DND-41 (cell line): ENCODE measurements at regions not wholly inside any gene's neighbourhood (a gene's known extent, or its start where the extent isn't known, plus 50 kb on each side); places are given as distances from the start of the nearest gene placed in this dataset.
"Not testable (repeated sequence)": the region's sequence is repeated elsewhere in the genome, so short reads cannot be mapped to it uniquely, and the experiment has no call there.

Source experiments
- ATAC-seq: fragments of 200-7000 bp; cut with Tn5 transposase; 3 replicates; pipeline ENCODE4 v1.9.1; 2021; ENCODE audit warnings: low read depth; ENCODE audit not compliant: insufficient read depth
- DNase-seq: peaks from one replicate; pipeline ENCODE4 v3.0.0-alpha.2; 2020
- H2AFZ ChIP-seq: 2 replicates; pipeline ENCODE4 v1.6.0; 2012; ENCODE audit warnings: low read depth, low read length
- H3K27ac ChIP-seq: 2 replicates; pipeline ENCODE4 v1.5.1; 2012; ENCODE audit warnings: low read length, inconsistent platforms
- H3K27me3 ChIP-seq: fragments of 200-600 bp; sonication (generic); 2 replicates; pipeline ENCODE4 v1.6.0; 2012; ENCODE audit warnings: low read length, mild to moderate bottlenecking, inconsistent platforms; ENCODE audit not compliant: insufficient read depth, poor library complexity
- H3K36me3 ChIP-seq: 2 replicates; pipeline ENCODE4 v1.5.1; 2012; ENCODE audit warnings: low read length, inconsistent platforms; ENCODE audit not compliant: insufficient read depth
- H3K4me1 ChIP-seq: 2 replicates; pipeline ENCODE4 v1.5.1; 2012; ENCODE audit warnings: mild to moderate bottlenecking, low read length; ENCODE audit not compliant: insufficient read depth
- H3K4me2 ChIP-seq: 2 replicates; pipeline ENCODE4 v1.6.0; 2012; ENCODE audit warnings: mild to moderate bottlenecking, moderate library complexity, low read length, inconsistent platforms; ENCODE audit not compliant: insufficient read depth
- H3K4me3 ChIP-seq, 2 experiments: fragments of 200-600 bp in 1 of 2; shearing (Covaris generic) in 1 of 2; 2 replicates each; pipeline ENCODE4 v1.5.1; 2012 to 2016; ENCODE audit warnings: inconsistent platforms in 2 of 2, low read length in 2 of 2, mild to moderate bottlenecking in 2 of 2, low read depth in 1 of 2, moderate library complexity in 1 of 2
- H3K79me2 ChIP-seq: 2 replicates; pipeline ENCODE4 v1.6.0; 2012; ENCODE audit warnings: low read length, inconsistent platforms; ENCODE audit not compliant: insufficient read depth
- H3K9ac ChIP-seq: 2 replicates; pipeline ENCODE4 v1.6.0; 2012; ENCODE audit warnings: low read depth, mild to moderate bottlenecking, inconsistent platforms, low read length, moderate library complexity
- H3K9me3 ChIP-seq: 2 replicates; pipeline ENCODE4 v1.5.1; 2012; ENCODE audit warnings: low read length, moderate library complexity, mild to moderate bottlenecking, inconsistent platforms; ENCODE audit not compliant: insufficient read depth, severe bottlenecking
- H4K20me1 ChIP-seq: 2 replicates; pipeline ENCODE4 v1.6.0; 2012; ENCODE audit warnings: low read length; ENCODE audit not compliant: insufficient read depth
- CTCF ChIP-seq: IDR thresholded peaks from 2 replicates; pipeline ENCODE4 v1.5.1; 2012; ENCODE audit warnings: borderline replicate concordance, low read length, moderate library complexity, mild to moderate bottlenecking; ENCODE audit not compliant: poor library complexity, severe bottlenecking; ENCODE audit errors: extremely low read depth
- EZH2 ChIP-seq: IDR thresholded peaks from 3 replicates; pipeline ENCODE4 v1.6.1; 2012; ENCODE audit warnings: borderline replicate concordance, low read depth, mild to moderate bottlenecking, moderate library complexity, low read length, inconsistent platforms; ENCODE audit not compliant: severe bottlenecking

GRCh38 chr1:24251501-24251900, 64.4 kb upstream of the IFNLR1 start:
- Histone ChIP-seq H3K9me3 (no peaks in the 10 kb centered on the region), H4K20me1 (no peaks in the 10 kb centered on the region), H3K36me3 (no peaks in the 10 kb centered on the region), H3K27me3 (peaks cover 5% of the 10 kb centered on the region), H3K9ac (no peak overlapping the region), H3K4me1 (no peaks in the 10 kb centered on the region), H3K4me2 (no peak overlapping the region), H2AFZ (no peak overlapping the region), H3K27ac (no peak overlapping the region), H3K4me3 (no peak overlapping the region), H3K79me2 (no peaks in the 10 kb centered on the region)
- DNase-seq (no peak), ATAC-seq (no peak)
- TF ChIP-seq CTCF: no peak

- no peak overlapping the region for H2AFZ ChIP-seq
- H3K4me3 ChIP-seq: no peak overlapping the region
- peaks cover 5% of the 10 kb centered on the region for H3K27me3 ChIP-seq
- H3K9ac ChIP-seq: no peak overlapping the region
- H3K9me3 ChIP-seq: no peaks in the 10 kb centered on the region
- H4K20me1 ChIP-seq: no peaks in the 10 kb centered on the region
- no peak overlapping the region for H3K27ac ChIP-seq
- DNase-seq (no peak), ATAC-seq (no peak)
- TF ChIP-seq EZH2: no peak
- no peak for TF ChIP-seq CTCF
- H3K79me2 ChIP-seq: no peaks in the 10 kb centered on the region
- no peaks in the 10 kb centered on the region for H3K4me1 ChIP-seq
- H3K36me3 ChIP-seq: no peaks in the 10 kb centered on the region
- H3K4me2 ChIP-seq: no peak overlapping the region
Measured at GRCh38 chr1:24250791-24251190, 63.7 kb upstream of the IFNLR1 start.

- Histone ChIP-seq H3K4me2 (no peak overlapping the region), H3K9ac (no peak overlapping the region), H3K79me2 (no peaks in the 10 kb centered on the region), H3K4me3 (no peak overlapping the region), H3K9me3 (no peaks in the 10 kb centered on the region), H3K27ac (no peak overlapping the region), H2AFZ (no peak overlapping the region), H4K20me1 (no peaks in the 10 kb centered on the region), H3K27me3 (peaks cover 5% of the 10 kb centered on the region), H3K4me1 (no peaks in the 10 kb centered on the region), H3K36me3 (no peaks in the 10 kb centered on the region)
- TF ChIP-seq EZH2 (no peak), CTCF (no peak)
- ATAC-seq (no peak), DNase-seq (no peak)
Measured at GRCh38 chr1:24250224-24250623, 63.1 kb upstream of the IFNLR1 start.

- Histone ChIP-seq H4K20me1 (no peaks in the 10 kb centered on the region), H3K36me3 (no peaks in the 10 kb centered on the region), H3K9me3 (no peaks in the 10 kb centered on the region), H3K4me1 (no peaks in the 10 kb centered on the region), H3K4me3 (no peak overlapping the region), H3K9ac (no peak overlapping the region), H3K27me3 (peaks cover 9% of the 10 kb centered on the region), H3K27ac (no peak overlapping the region), H2AFZ (no peak overlapping the region), H3K79me2 (no peaks in the 10 kb centered on the region), H3K4me2 (no peak overlapping the region)
- DNase-seq (no peak), ATAC-seq (no peak)
- TF ChIP-seq EZH2 (no peak), CTCF (no peak)
Measured at GRCh38 chr1:24248859-24249258, 61.8 kb upstream of the IFNLR1 start.

- not testable (repeated sequence) for ATAC-seq, H3K79me2 ChIP-seq
Measured at GRCh38 chr1:24247337-24247736, 60.2 kb upstream of the IFNLR1 start.

More at GRCh38 chr1:24247337-24247736, 60.2 kb upstream of the IFNLR1 start:
- not testable (repeated sequence) for H3K4me2 ChIP-seq, H3K9ac ChIP-seq, H2AFZ ChIP-seq, H3K36me3 ChIP-seq, H3K9me3 ChIP-seq, H3K27ac ChIP-seq, H3K27me3 ChIP-seq, DNase-seq, H4K20me1 ChIP-seq, H3K4me3 ChIP-seq, H3K4me1 ChIP-seq
